H1 (cell line): ENCODE measurements at regions not wholly inside any gene's neighbourhood (a gene's known extent, or its start where the extent isn't known, plus 50 kb on each side); places are given as distances from the start of the nearest gene placed in this dataset.

ENCODE experiments used
- CBX5 ChIP-seq: fragments of 300-800, 300-1000 bp; sonication (generic); IDR thresholded peaks from 2 replicates; pipeline ENCODE4 v1.7.1; 2016; ENCODE audit warnings: antibody characterized with exemption, low read length, low read depth
- CEBPB ChIP-seq: IDR thresholded peaks from 2 replicates; pipeline ENCODE4 v1.6.1; 2012; ENCODE audit warnings: low read depth, low read length
- CHD2 ChIP-seq: IDR thresholded peaks from 2 replicates; pipeline ENCODE4 v1.6.1; 2012; ENCODE audit warnings: low read length, improper control_type of control experiment
- E2F6 ChIP-seq: IDR thresholded peaks from 2 replicates; pipeline ENCODE4 v1.6.1; 2012; ENCODE audit warnings: inconsistent platforms
- EP300 ChIP-seq, 2 experiments: IDR thresholded peaks; 1 replicate in 1 of 2; 2 replicates in 1 of 2; pipeline ENCODE4 v1.6.1; 2011 to 2012; ENCODE audit warnings: low read depth in 2 of 2, low read length in 2 of 2, mild to moderate bottlenecking in 2 of 2, borderline replicate concordance in 1 of 2, inconsistent platforms in 1 of 2, moderate library complexity in 1 of 2
- GTF2F1 ChIP-seq: IDR thresholded peaks from 2 replicates; pipeline ENCODE4 v1.6.1; 2012; ENCODE audit warnings: low read depth, low read length, improper control_type of control experiment, borderline replicate concordance
- POLR2AphosphoS5 ChIP-seq: IDR thresholded peaks from 2 replicates; pipeline ENCODE4 v1.6.1; 2011; ENCODE audit warnings: low read depth, low read length
- POU5F1 ChIP-seq: IDR thresholded peaks from 2 replicates; pipeline ENCODE4 v1.6.1; 2011; ENCODE audit warnings: low read depth, mild to moderate bottlenecking, low read length, moderate library complexity
- RAD21 ChIP-seq, 2 experiments: IDR thresholded peaks in 1 of 2; conservative IDR thresholded peaks in 1 of 2; 2 replicates each; pipeline ENCODE4 v1.6.1; 2011; ENCODE audit warnings: low read depth in 2 of 2, low read length in 2 of 2, improper control_type of control experiment in 1 of 2, inconsistent platforms in 1 of 2, mild to moderate bottlenecking in 1 of 2, moderate library complexity in 1 of 2
- SP1 ChIP-seq: IDR thresholded peaks from 2 replicates; pipeline ENCODE4 v1.6.1; 2011; ENCODE audit warnings: low read depth, low read length
- TAF7 ChIP-seq: optimal IDR thresholded peaks from 2 replicates; pipeline ENCODE3; 2011; ENCODE audit warnings: low read depth, mild to moderate bottlenecking, inconsistent platforms, low read length, moderate library complexity, borderline replicate concordance
- TBP ChIP-seq: IDR thresholded peaks from 2 replicates; pipeline ENCODE4 v1.6.1; 2011; ENCODE audit warnings: low read depth, low read length, improper control_type of control experiment
- USF2 ChIP-seq: IDR thresholded peaks from 2 replicates; pipeline ENCODE4 v1.6.1; 2011; ENCODE audit warnings: low read length, improper control_type of control experiment

DNA sequence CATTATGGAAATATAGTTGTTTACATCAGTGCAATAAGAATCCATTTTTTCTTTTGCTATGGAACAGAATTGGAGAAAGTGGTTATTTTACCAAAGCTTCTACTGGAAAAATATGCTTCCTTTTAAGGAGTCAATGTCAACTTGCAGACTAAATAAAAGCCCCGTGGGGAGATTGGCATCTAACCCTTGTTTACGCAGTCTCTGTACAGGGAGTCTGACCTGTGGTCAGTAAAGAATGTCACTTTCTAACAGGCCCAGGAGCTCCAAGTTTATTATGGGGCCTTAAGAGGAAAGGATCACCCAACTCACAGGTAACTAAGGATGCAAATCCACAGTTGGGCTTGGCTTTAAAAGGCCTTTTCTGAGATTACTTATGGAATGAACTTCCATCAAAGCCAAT, 1751.2 kb downstream of the SI start (continued):
- TF ChIP-seq CHD2 (no peak), USF2 (no peak), POU5F1 (no peak), TAF7 (no peak), TBP (no peak), CEBPB (no peak), RAD21 (IDR thresholded peaks at IDR 0.05 in 1 of 2, conservative IDR thresholded peaks at IDR 0.05 in 1 of 2; ENCODE audit: low read depth in 2 of 2, low read length in 2 of 2) (no peak), GTF2F1 (no peak), EP300 (IDR thresholded peaks at IDR 0.05; ENCODE audit: borderline replicate concordance in 1 of 2, low read depth in 2 of 2, low read length in 2 of 2) (no peak), E2F6 (no peak), CBX5 (no peak), POLR2AphosphoS5 (no peak), SP1 (no peak)
